ENCODE measurements at regions not wholly inside any gene's neighbourhood (a gene's known extent, or its start where the extent isn't known, plus 50 kb on each side); places are given as distances from the start of the nearest gene placed in this dataset.

DNA sequence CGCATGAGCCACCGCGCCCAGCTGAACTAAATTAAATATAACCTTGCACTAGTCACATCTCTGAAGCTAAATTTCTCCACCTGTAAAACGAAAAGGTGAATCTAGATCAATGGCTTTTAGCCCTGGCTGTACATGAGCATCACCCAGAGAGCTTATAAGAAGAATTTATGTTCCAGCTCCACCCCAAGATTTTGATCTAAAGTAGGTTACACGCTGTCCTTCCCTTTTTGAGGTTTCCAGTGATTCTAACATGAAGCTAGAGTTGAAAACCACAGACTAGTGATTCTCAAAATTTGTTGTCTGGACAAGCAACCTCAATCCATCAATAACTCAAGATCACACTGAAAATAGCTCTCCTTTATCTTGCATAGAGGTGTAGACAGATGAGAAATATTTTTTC is 208.8 kb upstream of the CRIM1 start:
- no peak for TF ChIP-seq EZH2phosphoT487 (IDR thresholded peaks at IDR 0.05; ENCODE audit: borderline replicate concordance, low read depth, low read length)
- TF ChIP-seq, protein P1, sequence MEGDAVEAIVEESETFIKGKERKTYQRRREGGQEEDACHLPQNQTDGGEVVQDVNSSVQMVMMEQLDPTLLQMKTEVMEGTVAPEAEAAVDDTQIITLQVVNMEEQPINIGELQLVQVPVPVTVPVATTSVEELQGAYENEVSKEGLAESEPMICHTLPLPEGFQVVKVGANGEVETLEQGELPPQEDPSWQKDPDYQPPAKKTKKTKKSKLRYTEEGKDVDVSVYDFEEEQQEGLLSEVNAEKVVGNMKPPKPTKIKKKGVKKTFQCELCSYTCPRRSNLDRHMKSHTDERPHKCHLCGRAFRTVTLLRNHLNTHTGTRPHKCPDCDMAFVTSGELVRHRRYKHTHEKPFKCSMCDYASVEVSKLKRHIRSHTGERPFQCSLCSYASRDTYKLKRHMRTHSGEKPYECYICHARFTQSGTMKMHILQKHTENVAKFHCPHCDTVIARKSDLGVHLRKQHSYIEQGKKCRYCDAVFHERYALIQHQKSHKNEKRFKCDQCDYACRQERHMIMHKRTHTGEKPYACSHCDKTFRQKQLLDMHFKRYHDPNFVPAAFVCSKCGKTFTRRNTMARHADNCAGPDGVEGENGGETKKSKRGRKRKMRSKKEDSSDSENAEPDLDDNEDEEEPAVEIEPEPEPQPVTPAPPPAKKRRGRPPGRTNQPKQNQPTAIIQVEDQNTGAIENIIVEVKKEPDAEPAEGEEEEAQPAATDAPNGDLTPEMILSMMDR (conservative IDR thresholded peaks at IDR 0.05; ENCODE audit: low read length), result no peak

All from OCI-LY7 (cell line).